Heart right ventricle (tissue), 16 donors: ENCODE measurements at regions not wholly inside any gene's neighbourhood (a gene's known extent, or its start where the extent isn't known, plus 50 kb on each side); places are given as distances from the start of the nearest gene placed in this dataset.

Experiments used
- ATAC-seq, 8 donors: fragments of 200-7000 bp; cut with Tn5 transposase; one replicate each; pipeline ENCODE4 v1.9.1; 2020; ENCODE audit warnings: mild to moderate bottlenecking in 8 of 8, moderate library complexity in 8 of 8, moderate number of reproducible peaks in 1 of 8
- DNase-seq, 2 donors: peaks; one replicate each; pipeline ENCODE4 v3.0.0-alpha.2; 2020
- H3K27ac ChIP-seq, 10 donors: fragments of 200-600 bp; sonication (generic) in 2 of 10; one replicate each; pipeline versions ENCODE4 v1.5.0 to v1.8.0; 2020 to 2022; ENCODE audit warnings: mild to moderate bottlenecking in 3 of 10
- H3K27me3 ChIP-seq, 7 donors: fragments of 200-600 bp; one replicate each; pipeline ENCODE4 v1.8.0; 2021 to 2022; ENCODE audit warnings: mild to moderate bottlenecking in 2 of 7
- H3K36me3 ChIP-seq, 9 donors: fragments of 200-600 bp; sonication (generic) in 1 of 9; one replicate each; pipeline versions ENCODE4 v1.5.0 to v1.8.0; 2020 to 2022; ENCODE audit warnings: mild to moderate bottlenecking in 2 of 9
- H3K4me1 ChIP-seq, 9 donors: fragments of 200-600 bp; sonication (generic) in 1 of 9; one replicate each; pipeline versions ENCODE4 v1.5.0 to v1.8.0; 2020 to 2022; ENCODE audit warnings: mild to moderate bottlenecking in 4 of 9
- H3K4me3 ChIP-seq, 10 donors: fragments of 200-600 bp; sonication (generic) in 2 of 10; one replicate each; pipeline versions ENCODE4 v1.5.0 to v1.8.0; 2020 to 2022; ENCODE audit warnings: mild to moderate bottlenecking in 7 of 10, moderate library complexity in 2 of 10
- H3K9me3 ChIP-seq, 11 donors: fragments of 200-600 bp in 10 of 11; sonication (generic) in 2 of 11; one replicate each; pipeline versions ENCODE4 v1.5.0 to v1.8.0; 2013 to 2022; ENCODE audit warnings: mild to moderate bottlenecking in 2 of 11, control low read depth in 1 of 11, moderate library complexity in 1 of 11
- WGBS, 2 donors: extraction: QIAGEN DNeasy Blood & Tissue Kit; methylation state at CpG; one replicate each; pipeline ENCODE4 v1.1.7; 2013; ENCODE audit warnings: inconsistent platforms in 1 of 2; 5-methylcytosine and 5-hydroxymethylcytosine counted together
- intact Hi-C, 10 donors: fragments of 100-400 bp; cut with DNase I; formaldehyde crosslinking; loops; one replicate each; pipeline versions ENCODE4 v1.11.1 to v1.14.2; 2022
- TF ChIP-seq, protein P1 (sequence below), 9 donors: fragments of 200-600 bp; sonication (generic) in 2 of 9; IDR thresholded peaks; one replicate each; pipeline versions ENCODE4 v1.5.0 to v1.8.0; 2021 to 2022; ENCODE audit warnings: antibody characterized with exemption in 9 of 9, mild to moderate bottlenecking in 5 of 9, moderate library complexity in 1 of 9
- donor health status: Arrhythmogenic right ventricular cardiomyopathy.
- donor health status: ischemic (EF 13 %, LVEDD 7.1; RV severe dilation, severe dysfunction).
- donor health status: healthy with polysubstance abuse.
- donor health status: DM: no; HTN: yes; CAD: no.
- donor health status: DM: no; HTN: no; CAD: no.
- donor health status: ischemic (EF 25% LVEDD 6.9; RV normal size, moderate dysfunction).
- donor health status: ischemic (EF 25% LVEDD 5.7; RV mildly dilated, moderate dysfunction).
- donor health status: healthy.
- donor health status: DM: yes; HTN: yes; CAD: no.
- donor health status: Ischemic cardiomyopathy.
- donor health status: ischemic (EF 35%, LVEDD 5.7; RV mildly dilated, moderate dysfunction).
- donor health status: nonischemic (EF 11% LVEDD 7.7; RV severe dilation, severe dysfunction).
- donor health status: DM: yes; HTN: yes; CAD: no.
- donor health status: PGD.
- donor health status: ischemic (EF 29% LVEDD 5.4; RV normal size, mild dysfunction).
- donor health status: nonischemic (EF 23%, LVEDD 6.1; RV moderate dilation, normal function).

DNA sequence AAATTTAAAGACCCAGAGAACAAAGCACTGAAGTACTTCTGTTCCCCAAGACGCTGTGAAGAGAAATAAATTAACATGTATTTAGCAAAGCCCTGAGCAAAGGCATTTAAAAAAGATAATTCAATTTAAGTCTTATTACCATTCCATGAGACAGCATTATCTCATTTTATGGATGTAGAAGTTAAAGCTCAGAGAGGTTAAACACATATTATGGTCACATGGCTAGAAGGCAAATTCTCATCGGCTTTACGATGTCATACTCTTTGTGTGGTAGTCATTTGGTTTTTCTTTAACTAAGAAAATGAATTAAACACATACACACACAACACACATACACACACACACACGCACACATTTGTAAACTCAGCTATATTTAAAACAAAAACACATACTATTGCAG lies 262.7 kb downstream of the HS3ST1 start:
- H3K4me3 ChIP-seq: no peak overlapping the region
- H3K9me3 ChIP-seq: no peaks in the 10 kb centered on the region
- 85 to 87% methylated on average over 4 of the region's 4 CpGs for WGBS, 2 donors
- TF ChIP-seq, protein P1, sequence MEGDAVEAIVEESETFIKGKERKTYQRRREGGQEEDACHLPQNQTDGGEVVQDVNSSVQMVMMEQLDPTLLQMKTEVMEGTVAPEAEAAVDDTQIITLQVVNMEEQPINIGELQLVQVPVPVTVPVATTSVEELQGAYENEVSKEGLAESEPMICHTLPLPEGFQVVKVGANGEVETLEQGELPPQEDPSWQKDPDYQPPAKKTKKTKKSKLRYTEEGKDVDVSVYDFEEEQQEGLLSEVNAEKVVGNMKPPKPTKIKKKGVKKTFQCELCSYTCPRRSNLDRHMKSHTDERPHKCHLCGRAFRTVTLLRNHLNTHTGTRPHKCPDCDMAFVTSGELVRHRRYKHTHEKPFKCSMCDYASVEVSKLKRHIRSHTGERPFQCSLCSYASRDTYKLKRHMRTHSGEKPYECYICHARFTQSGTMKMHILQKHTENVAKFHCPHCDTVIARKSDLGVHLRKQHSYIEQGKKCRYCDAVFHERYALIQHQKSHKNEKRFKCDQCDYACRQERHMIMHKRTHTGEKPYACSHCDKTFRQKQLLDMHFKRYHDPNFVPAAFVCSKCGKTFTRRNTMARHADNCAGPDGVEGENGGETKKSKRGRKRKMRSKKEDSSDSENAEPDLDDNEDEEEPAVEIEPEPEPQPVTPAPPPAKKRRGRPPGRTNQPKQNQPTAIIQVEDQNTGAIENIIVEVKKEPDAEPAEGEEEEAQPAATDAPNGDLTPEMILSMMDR (IDR thresholded peaks at IDR 0.05): no peak
- DNase-seq: no peak
- no peaks in the 10 kb centered on the region for H3K36me3 ChIP-seq
- intact Hi-C loops: no loop called here
- H3K27ac ChIP-seq: no peak overlapping the region
- no peak for ATAC-seq
- no peaks in the 10 kb centered on the region for H3K4me1 ChIP-seq
- no peaks in the 10 kb centered on the region for H3K27me3 ChIP-seq

DNA sequence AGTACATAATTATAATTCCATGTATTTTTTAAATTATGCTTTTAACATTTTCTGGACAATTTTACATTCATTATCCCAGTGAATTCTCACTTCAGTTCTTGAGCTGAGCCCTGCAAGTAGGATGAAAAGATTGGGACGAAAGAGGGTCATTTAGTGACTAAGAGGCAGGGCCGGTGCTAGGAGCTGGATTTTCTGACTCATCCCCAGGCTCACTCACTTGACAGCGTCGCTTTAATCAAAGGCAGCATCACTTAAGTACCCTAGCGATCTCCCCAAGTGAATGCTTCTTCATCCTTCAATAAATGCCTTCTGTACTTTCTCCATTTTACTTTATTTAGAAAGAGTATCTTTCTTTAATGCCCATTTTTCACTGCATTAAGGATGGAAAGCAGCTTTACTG lies 263.6 kb downstream of the HS3ST1 start:
- 40 to 42% methylated on average over 5 of the region's 5 CpGs for WGBS, 2 donors
- no peaks in the 10 kb centered on the region for H3K9me3 ChIP-seq
- H3K36me3 ChIP-seq: no peaks in the 10 kb centered on the region
- no peak overlapping the region for H3K4me3 ChIP-seq
- no peak for ATAC-seq
- H3K4me1 ChIP-seq: no peaks in the 10 kb centered on the region
- no peak overlapping the region for H3K27ac ChIP-seq
- no peaks in the 10 kb centered on the region for H3K27me3 ChIP-seq
- TF ChIP-seq, protein P1 (IDR thresholded peaks at IDR 0.05): no peak
- intact Hi-C loops: no loop called here
- DNase-seq: no peak

DNA sequence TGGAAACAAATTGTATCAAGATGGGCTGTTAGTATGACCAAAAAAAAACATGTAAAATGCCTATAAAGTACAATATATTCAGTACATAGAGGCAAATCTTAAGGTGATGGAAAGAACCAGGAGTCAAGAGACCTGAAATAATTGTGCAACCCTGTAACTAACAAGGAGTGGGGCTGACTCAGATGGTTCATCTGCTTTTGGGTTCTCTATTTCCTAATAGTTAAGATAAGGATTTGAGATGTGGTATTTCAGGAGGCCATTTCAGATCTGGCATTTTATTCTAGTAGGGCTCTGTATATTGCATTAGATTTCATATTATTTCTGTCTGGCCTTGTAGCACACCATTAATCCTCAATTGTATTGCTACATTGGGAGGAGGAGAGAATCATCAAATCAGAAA lies 268.4 kb downstream of the HS3ST1 start:
- ATAC-seq (no peak), DNase-seq (no peak)
- Histone ChIP-seq H3K27ac (no peak overlapping the region), H3K9me3 (no peaks in the 10 kb centered on the region), H3K4me1 (no peaks in the 10 kb centered on the region), H3K36me3 (no peaks in the 10 kb centered on the region), H3K4me3 (no peak overlapping the region), H3K27me3 (no peaks in the 10 kb centered on the region)
- TF ChIP-seq, protein P1 (IDR thresholded peaks at IDR 0.05): no peak
- intact Hi-C loops: no loop called here

DNA sequence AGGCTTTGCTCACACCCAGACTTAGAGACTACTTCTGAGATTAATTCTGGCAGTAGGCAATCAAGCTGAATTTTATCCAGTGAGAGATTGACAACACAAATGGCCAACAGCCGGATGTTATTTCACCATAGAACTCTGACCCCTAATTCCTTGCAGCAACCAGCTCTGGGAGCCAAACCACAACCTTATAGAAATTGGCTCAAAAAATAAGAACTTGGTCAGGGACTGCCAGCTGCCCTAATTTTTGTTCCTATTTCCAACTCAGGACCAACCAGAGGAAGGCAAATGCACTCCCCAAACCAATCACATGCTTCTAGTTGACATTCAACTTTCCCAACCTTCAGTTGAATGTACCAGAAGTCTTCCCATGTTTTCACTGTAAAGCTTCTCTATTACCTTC lies 269.7 kb downstream of the HS3ST1 start:
- intact Hi-C loops: no loop called here

More for the DNA sequence above, 269.7 kb downstream of the HS3ST1 start:
- DNase-seq: no peak
- H3K4me3 ChIP-seq: no peak overlapping the region
- no peaks in the 10 kb centered on the region for H3K9me3 ChIP-seq
- no peak overlapping the region for H3K27ac ChIP-seq
- H3K4me1 ChIP-seq: no peaks in the 10 kb centered on the region
- no peak for ATAC-seq
- H3K36me3 ChIP-seq: no peaks in the 10 kb centered on the region
- TF ChIP-seq, protein P1 (IDR thresholded peaks at IDR 0.05): no peak
- WGBS, 2 donors: 77 to 100% methylated on average over 1 of the region's 1 CpG
- peaks cover 0 to 5% (median 0%) of the 10 kb centered on the region in 7 donors for H3K27me3 ChIP-seq
